ENCODE measurements at regions not wholly inside any gene's neighbourhood (a gene's known extent, or its start where the extent isn't known, plus 50 kb on each side); places are given as distances from the start of the nearest gene placed in this dataset.
"Not testable (repeated sequence)": the region's sequence is repeated elsewhere in the genome, so short reads cannot be mapped to it uniquely, and the experiment has no call there.

DNA sequence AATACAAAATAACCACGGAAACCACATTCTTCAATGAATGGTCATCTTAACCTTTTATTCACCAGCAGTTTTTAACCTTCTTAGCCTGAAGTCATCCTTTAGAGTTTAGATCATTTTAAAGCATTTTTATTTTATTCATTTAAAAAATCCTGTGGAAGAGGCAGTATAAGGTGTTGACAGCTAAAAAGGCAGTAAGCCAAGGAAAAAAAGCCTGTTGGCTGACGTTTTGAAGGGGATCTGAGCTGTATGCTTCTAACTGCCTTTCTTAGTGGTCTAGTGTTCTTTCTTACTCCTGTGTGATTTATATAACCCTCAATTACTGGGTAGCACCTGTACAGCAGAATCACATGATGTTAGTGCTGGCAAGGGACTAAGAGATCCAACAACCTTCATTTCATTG is 438.3 kb upstream of the SEL1L start:
- no peak for DNase-seq

DNA sequence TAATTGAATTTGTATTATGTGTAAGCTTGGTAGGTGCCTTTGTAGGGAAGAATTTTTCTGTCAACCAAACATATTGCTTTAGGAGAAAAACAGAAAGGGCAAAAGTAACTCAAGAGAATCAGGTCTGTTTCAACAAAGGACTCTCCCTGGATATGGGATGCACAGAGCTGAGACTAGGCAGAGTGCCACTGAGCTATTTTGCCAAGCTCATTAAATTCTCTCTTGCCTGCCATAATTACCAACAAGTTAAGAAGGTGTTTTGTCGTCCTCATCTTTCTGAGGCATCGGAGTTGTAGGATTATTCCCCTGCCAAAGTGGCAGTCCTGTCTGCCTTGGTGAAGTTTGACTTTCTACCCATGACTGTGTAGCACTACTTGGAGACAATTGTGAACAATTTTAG is 438.9 kb upstream of the SEL1L start:
- DNase-seq: no peak

DNA sequence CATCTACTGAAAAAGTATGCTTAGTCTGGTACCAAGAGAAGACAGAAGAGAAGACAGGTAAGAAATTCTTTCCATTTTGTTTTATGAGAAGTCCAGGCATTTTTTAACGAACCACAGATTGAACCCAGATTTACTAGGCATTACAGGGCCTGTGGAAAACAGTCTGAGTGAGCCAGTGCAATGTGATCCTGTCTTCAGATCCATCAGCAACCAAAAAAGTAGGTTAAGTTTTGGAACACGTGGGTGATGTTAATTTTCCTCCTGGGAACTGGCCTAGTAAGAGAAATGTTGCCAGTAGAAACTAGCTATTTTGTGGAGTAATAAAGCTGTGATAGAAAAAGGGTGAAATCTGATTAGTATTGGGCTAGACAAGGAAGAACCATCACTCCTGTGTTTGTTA is 440.9 kb upstream of the SEL1L start:
- no peak for DNase-seq

- DNase-seq: no peak
Observed at GRCh38 chr14:81980601-81981306, 447.1 kb upstream of the SEL1L start.

- no peak for DNase-seq
Observed at GRCh38 chr14:81981307-81981675, 447.6 kb upstream of the SEL1L start.

GRCh38 chr14:81982046-81982445 is 448.4 kb upstream of the SEL1L start:
- DNase-seq: no peak

DNA sequence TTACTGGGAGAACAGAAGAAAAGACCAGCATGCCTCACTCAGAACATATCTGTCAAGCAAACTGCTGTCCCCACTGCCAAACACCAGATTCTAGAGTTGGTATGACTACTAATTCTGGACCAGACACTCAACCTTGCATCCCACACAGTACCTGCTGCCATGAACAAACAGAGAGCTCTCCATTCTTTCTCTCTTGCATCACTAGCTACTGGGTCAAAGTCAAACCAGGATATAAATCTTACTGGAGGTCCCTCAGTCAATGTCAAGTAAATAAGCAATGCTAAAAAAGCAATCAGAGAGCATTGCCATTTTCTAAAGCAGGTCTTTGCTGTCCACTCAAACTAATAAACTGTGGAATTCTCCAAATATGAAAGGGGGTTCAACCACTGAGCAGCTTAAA is 452.4 kb upstream of the SEL1L start:
- DNase-seq: no peak

GRCh38 chr14:81989211-81989610 is 455.6 kb upstream of the SEL1L start:
- no peak for DNase-seq

DNA sequence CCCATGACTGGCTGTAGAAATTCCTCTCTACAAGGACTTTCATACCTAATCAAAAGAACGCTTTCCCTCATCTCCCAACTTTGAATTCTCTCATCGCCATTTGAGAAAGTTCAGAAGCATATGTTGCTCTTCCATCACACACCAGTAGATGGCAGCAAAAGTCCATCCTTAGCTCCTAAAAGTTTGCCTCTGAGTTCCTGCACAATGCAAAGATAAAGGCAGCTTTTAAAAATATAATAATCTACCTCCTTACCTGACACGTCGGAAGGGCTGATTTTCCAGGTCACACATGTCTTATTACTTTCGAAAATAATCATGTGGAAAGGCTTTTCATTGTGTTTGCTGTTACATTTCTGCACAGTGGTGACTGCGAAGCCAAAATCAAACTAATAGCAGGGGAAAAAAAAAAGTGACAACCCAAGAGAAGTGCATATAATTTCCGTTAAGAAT is 456.7 kb upstream of the SEL1L start:
- DNase-seq: peak; percentile 1 to 47

DNA sequence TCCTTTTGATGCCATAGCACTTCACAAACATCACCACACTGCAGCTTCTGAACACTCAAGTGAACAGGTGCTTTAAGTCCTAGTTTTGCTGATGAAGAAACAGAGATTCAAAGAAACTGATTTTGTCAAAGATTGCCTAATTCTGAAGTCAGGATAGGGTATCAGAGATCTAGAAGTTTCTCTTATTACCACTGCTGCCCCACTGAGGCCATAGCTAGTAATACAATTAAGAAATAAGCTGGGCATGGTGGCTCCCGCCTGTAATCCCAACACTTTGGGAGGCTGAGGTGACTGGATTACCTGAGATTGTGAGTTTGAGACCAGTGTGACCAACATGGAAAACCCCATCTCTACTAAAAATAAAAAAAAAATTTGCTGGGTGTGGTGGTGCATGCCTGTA is 458.3 kb upstream of the SEL1L start:
- peak in 1 of 2 experiments; percentile 14 for DNase-seq

- no peak for DNase-seq
Observed at GRCh38 chr14:81993432-81993831, 459.8 kb upstream of the SEL1L start.

GRCh38 chr14:82003426-82003825 is 469.8 kb upstream of the SEL1L start:
- no peak for DNase-seq

DNA sequence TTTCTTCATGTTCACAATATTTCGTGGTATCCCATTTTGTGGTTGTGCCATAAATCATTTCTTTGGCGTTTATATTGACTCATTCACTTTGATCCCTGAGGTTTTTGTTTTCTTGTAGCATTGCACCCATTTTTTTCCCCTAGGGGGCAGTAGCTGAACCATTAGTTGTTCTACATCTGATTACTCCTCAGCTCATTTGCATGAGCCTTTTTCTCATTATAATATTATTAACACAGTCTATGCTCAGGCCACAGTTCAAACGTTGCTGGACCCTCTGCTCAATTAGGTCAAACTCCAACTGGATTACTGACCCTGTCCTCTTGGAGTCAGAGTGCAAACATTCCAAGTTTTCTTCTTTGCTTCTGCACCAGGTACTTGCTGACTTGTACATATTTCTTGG is 475.4 kb upstream of the SEL1L start:
- peak; percentile 34 to 68 for DNase-seq

DNA sequence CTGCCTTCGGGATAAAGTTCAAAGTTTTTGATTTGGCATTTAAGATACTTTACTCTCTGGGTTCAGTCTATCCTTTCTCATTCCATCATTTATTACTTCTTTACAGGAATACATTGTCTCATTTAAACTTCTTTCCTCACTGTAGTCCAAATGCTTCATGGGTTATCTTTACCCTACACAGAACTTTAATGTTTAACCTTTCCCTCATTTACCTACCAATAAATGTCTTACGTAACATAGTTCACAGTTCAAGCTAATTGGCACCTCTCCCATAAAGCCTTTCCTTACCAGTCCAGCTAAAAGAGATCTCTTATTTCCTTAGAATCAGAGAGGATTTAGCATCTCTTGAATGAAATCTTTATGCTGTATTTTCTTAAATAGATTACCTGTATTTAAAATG is 476.3 kb upstream of the SEL1L start:
- DNase-seq: no peak

GRCh38 chr14:82011460-82011859 is 477.8 kb upstream of the SEL1L start:
- no peak for DNase-seq

GRCh38 chr14:82029038-82029437 is 495.4 kb upstream of the SEL1L start:
- DNase-seq: no peak

DNA sequence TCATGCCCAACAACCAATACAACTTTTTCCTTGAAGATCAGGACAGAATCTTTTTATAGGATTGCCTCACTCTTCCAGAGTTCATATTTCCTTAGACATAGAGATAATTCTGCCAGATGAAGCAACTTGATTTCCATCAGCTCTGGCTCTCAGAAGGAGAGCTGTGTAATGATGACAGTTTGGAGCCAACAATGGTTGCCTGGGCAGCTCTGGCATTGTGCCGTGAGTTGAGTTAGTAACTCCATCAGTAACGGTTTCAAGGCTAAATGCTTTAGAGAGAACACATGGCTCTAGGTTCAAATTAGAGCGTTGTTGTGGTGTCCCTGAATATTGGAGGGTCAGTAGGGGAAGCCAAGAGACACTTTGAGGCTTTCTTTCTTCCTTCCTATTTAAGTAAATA is 501.7 kb upstream of the SEL1L start:
- DNase-seq: no peak

GRCh38 chr14:82038066-82038465 is 504.4 kb upstream of the SEL1L start:
- not testable (repeated sequence) for DNase-seq

DNA sequence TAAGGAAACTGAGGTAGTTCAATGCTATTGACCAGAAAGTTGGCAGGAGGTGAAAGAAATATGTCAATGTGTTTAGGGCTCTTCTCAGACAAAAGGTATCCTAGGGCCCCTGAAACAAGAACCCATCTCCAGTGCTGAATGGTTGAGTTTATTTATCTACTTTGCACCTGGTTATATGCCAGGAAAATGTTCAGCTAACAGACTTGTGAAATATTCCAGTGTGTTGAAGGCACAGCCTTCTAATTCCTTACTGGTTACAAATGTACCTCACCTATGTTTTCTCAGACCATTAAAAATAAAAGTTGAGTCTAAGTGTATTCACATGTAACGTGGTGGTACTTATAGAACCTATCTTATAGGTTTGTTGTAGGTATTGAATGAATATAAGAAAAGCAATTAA is 511.7 kb upstream of the SEL1L start:
- no peak for DNase-seq

DNA sequence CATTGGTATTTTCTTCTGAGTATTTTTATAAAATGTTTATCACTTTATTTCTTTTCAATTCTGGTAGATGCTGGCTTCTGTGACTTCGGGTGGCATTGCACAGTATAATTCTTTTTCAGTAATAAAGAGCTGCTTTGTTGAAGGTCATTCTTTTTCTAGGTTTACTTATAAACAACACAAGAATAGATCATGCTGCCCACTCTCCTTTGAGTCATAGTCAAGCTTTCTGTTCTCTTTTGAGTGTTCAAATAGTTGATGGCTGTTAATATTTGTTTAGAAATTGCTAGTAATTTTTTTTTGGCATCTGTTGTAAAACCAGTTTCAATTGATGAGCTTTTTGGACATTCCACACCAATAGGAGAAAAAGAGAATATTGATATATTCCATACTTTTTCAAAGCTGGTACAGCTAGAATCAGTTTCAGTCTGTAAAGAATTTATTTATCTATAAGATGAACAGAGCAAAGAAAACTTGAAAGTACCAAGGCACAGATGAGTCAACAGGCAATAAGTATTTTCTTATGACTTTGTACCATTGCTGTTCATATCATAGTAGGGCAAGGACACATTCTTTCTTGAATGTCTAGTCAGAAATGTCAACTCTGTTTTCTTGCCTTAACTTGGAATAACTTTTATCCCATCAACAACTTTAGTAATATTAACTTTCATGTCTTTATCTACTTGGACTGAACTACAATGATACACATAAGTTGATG is 513.0 kb upstream of the SEL1L start:
- no peak for DNase-seq

DNA sequence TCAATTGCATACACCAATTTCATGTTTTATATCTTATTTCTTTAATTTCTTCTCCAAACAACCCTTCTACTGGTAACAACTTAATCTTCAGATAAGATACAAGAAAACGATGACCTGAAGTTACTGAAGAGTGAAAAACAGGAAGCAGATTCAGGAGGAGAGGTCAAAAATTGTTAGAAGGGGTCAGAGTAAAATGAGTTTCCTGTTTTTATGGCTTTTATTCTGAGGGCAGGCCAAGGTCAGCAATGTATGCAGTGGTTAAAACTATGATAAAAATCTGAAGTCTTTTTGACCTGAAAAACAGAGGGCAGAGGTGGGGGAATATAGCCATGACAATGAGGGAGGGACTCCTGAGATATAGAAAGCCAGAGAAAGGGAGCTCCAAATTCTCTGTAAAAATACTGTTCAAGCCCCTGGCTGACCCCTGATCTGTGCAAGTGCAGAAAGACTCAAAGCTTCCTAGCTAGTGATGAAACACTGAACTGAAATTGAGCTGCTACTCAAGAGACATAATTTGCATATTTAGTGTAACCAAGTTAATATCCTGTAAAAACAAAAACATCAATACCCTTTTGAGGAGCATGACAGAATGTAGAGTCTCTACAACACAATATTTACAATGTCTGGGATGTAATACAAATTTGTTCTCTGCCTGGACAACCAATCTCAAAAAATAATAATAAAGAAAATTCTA is 514.3 kb upstream of the SEL1L start:
- DNase-seq: no peak

DNA sequence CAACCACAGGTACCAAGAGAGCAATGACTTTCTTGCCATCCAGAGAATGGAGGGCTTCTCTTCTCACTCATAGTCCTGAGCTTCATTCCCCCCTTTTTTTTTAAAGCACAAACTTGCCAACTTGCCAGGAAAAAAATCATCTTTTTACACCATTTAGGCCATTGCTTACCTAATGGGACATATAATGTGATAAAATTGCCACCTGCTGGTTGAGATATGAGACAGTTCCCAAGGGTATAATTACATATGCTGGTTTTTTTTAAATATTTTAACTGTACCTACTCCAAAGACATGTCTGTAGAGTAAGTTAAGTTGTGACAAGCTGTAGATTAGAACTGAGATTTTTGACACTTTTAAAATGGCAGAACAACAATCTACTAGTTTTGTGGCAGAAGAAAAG is 519.1 kb upstream of the SEL1L start:
- no peak for DNase-seq

GRCh38 chr14:82055515-82056115 is 522.0 kb upstream of the SEL1L start:
- no peak for DNase-seq

DNA sequence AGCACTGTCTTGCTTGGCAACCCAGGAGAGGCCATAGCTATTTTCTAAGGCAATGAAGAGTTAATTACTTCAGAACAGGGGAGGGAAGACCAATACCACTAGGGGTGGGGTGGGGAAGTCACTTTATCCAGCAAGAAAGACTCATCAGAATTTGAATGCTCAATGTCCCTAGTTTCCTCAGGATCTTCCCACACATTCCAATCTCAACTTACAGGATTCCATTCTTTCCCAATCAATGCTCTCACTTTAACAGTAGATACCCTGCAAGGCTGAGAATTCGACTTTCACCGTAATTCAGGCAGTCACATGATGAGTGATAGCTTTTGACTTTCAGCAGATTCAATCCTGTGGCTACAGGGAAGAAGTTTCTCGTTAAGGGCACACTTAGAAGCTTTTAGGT is 526.6 kb upstream of the SEL1L start:
- DNase-seq: no peak

Measured in NCI-H526 (cell line).